ENCODE measurements at regions not wholly inside any gene's neighbourhood (a gene's known extent, or its start where the extent isn't known, plus 50 kb on each side); places are given as distances from the start of the nearest gene placed in this dataset.

DNA sequence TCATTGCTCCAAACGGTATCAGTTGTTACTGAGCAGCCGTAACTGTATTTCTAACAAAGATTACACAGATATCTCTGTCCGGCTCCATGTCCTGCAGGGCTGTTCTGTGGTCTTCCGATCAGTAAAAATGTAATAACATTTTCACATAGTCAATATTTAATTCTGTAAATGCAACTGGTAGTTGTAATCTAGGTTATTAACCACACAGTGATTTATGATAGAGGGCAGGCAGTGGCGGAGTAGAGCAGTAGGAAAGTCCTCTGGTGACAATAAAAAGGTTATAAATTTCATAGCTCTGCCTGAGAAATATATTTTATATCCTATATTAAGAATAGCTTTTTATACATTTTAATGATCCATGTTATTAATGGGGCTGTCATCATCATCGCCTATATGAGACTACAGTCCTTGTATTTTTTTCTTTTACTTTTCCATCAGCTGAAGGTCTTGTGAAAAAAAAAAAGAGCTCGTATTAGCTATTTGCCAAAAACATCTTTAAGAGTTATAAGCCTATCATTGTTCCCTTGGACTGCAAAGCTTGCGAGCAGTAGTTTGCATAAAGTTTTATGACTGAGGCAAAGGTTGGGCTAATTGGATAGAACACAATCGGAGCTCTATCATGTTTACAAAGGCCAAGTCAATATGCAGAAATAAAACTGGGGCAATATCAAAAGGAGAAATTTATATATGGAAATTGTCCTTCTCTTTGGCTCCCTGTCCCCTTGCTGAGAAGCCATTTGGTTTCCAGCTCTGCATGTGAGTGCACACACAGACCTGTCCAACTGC, 648.0 kb downstream of the IRX1 start:
- no peak for DNase-seq

DNA sequence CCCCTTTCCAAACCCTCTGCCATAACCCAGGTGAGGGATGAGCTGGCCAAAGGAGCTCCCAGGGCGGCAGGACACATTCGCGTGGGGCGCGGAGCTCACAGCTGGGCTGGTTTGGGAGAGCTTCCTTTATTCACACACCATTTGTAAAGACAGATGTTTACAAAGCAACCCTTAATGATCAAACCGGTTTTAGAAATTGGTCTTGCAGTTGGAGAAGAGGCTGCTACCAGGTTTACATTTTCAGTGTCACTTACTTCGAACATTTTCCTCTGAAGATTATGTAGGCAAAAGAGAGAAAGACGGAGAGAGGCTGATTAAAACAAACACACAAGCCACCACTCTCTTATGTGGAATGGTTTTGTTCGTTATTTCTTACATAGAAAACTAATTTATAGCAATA, 648.7 kb downstream of the IRX1 start:
- no peak for DNase-seq

DNA sequence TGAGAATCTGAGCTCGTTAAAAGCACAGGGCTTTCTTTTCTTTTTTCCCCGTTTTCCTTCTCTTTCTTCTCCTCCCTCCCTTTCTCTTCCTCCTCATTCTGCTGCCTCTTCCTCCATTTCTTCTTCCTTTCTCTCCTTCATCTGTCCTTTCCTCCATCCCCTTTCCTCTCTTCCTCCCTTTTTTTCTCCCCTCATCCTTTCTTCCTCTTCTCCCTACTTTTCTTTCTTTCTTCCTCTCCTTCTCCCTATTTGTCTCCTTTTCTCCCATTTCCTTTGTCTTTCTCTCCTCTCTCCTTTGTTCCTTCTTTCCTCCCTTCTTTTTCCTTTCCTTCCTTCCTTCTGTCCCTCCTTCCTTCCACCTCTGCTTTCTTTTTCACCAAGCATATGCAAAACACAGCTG, 649.4 kb downstream of the IRX1 start:
- DNase-seq: no peak

DNA sequence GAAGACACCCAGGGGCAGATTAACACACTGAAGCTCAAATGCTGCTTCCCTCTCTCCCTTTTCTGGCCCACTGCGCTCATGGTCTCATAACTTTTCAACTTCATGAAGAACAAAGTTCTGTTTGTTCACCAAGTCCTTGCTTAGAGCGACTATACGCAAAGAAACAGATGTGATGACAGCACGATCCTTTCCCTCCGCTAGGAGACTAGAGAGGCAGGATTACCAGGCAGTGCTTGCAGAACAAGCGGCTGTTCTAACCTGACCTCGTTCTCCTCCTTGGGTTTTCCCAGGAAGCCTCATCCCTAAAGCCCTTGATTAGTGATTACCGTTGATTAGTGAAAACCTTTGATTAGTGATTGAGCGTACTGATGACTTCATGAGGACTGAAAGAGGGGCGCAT, 649.9 kb downstream of the IRX1 start:
- DNase-seq: no peak

DNA sequence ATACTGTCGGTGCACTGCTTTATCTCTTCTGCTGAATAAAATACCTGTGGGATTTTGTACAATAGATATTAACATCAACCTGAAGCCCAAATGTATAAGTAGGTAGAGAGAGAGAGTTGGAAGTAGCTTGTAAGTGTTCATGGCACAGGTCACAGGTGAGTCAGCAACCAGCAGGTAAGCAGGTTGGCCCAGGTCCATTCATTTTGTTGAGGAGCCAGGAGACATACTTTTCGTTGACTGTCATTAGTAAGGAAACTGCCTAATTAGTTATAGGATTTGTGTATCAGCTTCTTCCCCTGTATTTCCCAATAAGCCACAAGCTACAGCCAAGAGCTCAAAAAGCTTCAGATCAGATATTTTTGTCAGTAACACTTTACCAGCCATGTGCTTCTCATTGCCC, 650.8 kb downstream of the IRX1 start:
- DNase-seq: no peak

DNA sequence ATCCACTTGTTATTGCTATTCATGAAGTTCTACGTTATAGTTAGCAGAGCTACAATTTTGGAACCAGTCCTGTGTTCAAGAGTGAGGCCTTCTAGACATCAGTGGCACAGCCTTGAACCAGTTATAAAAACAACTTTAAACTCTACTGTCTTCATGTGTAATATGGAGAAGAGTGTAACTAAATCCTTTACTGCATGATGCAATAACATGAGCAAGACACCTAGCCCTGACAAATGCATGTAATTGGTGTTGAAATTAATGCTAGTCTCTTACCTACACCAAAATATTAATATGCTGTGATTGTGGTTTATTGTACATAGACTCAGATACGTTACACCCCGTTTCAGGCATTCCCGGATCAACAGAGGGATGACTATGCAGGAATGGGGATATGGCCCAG, 654.6 kb downstream of the IRX1 start:
- no peak for DNase-seq

DNA sequence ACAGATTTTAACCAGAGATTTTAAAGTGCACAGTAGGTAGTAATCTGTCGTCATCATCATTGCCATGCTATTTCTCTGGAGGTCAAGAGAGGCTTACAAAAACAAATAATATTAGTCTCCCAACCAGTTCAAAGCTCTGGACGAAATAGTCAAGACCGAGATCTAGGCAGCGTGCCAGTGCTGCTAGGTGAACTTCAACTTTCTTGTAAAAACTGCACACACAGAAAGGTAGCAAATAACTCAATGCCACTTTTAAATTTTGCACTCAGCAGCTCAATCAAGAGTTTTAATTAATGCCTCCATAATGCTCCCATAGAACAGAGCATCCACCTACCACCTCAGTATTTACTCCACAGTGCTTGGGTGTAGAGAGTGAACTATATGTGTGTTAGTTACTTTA, 656.8 kb downstream of the IRX1 start:
- no peak for DNase-seq

DNA sequence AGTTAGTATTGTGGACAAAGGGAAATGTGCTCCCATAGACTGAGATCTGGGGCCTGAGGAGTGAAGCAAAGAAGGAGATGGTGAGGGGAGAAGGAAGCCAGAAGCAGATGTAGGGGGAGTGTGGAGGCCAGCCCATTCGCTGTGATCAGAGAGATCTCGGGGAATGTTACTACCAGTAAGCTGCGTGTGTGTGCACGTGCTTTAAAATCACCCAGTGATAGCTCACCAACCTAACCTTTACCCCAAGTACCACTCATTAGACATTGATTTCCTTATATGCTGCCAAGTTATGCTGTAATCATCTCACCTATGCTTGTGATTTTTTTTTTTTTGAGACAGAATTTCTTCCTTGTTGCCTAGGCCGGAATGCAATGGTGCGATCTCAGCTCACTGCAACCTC, 659.1 kb downstream of the IRX1 start:
- DNase-seq: no peak

DNA sequence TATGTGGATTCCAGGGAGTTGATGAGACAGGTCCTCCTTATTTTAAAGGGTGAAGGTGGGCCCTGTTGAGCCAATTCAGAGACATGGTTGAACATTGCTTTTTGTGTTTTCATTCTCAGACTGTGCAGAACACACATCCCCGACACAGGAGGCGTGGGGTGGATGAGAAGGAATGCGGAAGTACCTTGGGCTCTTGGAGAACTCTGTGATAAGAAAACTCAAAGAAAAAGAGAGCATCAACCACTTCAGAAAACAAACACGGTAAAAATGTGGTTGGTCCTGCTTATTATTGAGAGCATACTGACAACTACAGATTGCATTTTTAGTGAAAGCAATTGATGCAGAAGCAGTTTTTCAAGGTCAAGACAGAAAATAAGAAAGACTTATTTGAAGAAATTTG, 659.8 kb downstream of the IRX1 start:
- DNase-seq: no peak

DNA sequence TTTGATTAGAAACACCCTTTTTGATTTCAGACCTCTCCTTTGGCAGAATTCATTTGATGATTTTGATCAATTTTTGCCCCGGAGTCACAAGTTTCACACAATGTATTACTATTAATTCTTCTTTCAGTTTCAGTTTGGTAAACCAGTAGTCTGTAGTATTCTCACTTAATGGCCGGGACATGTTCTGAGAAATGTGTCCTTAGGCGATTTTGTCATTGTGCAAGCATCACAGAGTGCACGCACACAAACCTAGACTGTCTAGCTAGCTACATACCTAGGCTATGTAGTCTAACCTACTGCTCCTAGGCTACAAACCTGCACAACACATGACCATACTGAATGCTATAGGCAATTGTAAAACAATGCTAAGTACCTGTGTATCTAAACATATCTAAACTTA, 662.5 kb downstream of the IRX1 start:
- no peak for DNase-seq

DNA sequence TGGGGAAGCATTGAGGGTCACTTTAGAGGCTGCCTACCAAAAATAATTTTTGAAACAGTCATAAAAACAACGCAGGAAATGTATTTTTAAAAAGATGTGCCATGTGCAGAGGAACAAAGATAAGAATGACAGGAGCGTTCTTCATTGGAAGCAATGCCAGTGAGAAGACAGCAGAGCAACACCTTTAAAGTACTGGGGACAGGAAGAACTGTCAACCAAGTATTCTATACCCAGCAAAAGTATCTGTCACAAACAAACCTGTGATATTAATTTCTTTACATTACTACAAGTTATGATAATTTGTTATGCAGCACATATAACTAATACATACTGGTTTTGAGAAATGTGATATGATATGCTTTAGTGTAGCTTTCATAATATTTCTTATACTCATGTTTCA, 675.6 kb downstream of the IRX1 start:
- no peak for DNase-seq

DNA sequence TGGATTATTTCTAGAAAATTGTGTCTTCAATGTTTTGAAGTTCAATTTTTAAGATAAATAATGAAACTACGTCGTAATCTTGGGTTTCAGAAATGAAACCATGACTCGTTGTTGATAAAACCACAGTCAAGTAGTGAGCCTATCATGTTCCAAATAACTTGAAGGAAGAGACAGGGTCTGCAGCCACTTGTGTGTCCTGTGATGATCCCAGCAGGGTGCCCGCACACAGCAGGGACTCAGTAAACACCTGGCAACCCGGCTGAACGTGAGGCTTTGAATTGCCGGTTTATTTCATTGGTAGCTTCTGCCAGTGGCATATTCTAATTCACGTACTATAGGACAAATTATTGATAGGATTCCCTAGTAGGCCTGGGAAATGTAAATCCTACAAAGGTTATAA, 679.6 kb downstream of the IRX1 start:
- no peak for DNase-seq

DNA sequence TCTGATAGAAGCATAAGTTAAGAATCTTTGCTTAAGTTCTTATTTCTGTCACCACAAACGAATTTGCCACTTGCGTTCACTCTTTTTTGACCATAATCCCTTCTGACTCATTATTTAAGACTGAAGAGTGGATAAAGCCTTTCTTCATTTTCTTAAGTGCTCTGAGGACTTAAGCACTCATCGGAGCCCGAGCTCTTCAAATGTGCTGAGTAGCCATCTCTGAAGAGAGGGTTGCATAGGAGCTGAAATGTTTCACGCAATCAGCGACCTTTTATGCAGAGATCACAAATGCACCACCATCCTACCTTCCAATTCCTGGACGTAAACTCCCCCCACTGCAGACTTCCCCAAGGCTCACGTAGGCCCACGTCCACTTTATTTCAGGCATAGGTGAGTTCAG, 699.2 kb downstream of the IRX1 start:
- DNase-seq: no peak

DNA sequence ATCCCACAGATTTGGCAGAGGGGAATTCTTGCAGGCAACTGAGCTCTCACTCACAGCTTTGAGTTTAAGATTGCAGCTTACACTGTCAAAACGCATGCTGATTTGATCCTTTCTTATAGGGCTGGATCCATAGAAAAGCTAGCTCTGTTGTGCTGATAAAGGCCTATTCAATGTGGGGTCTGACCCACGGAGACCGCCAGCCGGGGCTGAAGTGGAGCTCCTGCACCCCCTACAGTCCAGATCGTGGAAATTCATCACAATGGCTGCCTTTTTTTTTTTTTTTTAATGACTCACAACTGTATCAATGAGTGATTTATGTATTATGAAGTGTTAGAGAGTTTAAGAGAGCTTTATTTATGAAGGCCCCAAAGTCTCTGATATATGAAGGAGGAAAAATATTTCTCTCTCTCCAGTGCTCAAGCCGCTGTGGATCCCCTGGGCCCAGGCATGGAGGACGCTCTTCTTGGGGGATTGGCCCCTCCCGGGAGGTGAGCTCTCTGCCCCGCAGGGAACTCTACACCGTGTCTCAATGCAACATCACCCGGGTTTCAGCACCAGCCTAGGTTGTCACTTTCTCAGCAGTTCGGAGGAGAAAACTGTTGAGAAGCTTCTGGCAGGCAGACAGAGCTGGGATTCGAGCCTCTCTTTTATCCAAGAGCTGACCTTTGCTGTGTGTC, 700.2 kb downstream of the IRX1 start:
- no peak for DNase-seq

DNA sequence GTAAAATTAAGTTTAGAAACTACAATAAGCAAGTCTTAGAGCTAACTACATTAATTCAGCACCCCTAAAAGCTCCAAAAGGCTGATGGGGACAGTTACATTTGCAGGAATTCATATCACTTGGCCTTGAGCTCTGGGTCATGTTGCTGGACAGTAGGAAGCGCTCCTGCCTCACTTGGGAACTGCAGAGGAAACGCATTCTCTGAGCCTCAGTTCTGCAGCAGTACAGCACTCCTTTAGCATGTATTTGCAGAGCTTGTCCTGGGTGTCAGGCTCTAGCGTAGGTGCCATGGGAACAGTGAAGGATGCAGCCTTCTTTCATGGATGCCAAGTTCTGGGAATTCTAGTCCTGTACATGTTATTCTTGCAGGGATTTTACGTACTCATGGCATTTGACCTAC, 710.4 kb downstream of the IRX1 start:
- DNase-seq: no peak

DNA sequence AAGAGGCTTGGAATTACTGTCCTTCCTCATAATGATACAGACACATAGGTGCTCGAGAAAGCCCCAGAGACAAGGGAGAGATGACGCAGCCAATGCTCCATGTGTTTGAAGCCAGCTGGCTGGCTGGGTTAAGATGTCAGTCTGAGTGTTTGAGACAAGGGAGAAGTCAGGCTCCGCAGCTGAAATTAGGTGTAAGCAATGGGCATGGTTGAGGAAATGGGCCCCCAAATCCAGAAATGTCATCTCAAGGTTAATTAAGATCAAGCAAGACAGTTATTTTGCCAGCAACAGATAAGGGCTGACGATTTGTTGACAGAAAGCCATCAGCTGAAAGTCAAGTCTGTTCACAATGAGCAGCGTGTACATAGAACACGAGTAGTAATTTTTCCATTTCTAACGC, 713.4 kb downstream of the IRX1 start:
- DNase-seq: no peak

DNA sequence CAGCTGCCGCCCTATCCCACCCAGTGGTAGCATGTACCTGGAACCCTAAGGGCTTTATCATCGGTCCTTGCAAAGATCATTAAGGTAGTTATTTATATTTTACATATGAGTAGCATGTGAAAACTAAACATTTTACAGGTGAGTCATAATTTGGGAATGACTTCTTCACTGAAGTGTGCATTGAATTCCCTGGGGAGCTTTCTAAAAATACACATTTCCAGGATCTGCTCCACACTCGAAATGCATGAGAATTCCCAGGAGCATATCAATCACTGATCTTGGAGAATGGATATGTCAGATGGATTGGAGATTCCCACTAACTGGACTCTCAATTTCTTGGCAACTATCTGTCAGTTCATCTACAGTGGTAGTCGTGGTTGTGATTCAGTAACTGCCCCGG, 717.5 kb downstream of the IRX1 start:
- no peak for DNase-seq

DNA sequence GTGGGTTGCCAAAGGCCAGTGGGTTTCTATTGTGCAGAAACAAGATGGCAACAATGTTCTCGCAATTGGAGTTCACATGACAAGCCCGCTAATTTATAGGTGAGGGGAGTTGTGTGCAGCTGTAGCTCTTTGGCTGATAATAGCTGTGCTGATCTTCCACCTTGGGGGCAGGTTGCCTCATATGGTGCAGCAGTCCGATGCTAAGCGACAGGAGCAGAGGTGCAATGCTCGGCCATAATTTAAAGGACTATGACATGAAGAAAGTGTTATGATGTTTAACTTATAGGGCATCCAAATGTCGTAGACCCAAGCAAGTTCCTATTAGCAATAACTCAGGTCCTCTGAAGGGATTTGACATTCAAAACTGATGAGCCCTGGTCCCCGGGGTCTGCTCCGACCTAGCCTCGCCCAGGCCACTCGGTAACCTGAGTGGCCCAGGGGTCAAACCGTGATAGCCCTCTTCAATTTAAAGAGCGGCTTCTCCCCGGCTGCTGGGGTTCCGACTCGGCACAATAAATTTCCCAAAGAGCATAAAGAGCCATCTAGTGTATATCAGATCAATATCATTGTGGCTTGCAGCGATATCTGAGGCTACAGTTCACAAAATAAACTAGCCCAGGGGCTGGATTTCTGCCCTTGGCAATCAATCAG, 724.0 kb downstream of the IRX1 start:
- DNase-seq: no peak

DNA sequence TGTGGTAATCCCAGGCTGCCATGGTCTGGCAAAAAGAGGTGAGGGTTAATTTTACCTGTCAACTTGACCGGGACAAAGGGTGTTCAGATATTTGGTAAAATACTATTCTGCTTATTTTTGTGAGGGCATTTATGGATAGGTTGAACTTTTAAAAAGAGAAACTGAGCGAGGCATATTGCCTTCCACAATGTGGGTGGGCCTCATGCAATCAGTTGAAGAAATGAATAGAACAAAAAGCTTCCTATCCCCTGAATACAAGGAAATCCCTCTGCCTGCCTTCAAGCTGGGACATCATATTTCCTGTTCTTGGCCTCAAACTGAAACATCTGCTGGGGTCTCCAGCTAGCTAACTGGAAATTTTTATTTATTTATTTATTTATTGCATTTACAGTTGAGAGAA, 734.7 kb downstream of the IRX1 start:
- DNase-seq: no peak

DNA sequence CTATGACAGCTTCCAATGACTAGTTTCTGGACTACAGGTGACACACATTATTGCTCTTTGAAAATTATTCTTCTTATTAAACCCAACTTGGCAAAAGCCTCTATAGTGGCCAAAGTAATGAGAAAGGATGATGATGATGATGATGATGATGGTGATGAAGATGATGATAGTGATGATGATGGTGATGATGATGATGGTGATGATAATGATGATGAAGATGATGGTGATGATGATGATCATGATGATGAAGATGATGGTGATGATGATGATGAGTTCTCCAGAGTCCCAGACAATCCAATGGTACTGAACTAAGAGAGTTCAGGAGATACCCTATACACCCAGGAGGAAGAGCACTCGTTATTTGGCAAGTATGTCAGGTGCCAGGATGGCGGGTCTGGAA, 739.4 kb downstream of the IRX1 start:
- no peak for DNase-seq

DNA sequence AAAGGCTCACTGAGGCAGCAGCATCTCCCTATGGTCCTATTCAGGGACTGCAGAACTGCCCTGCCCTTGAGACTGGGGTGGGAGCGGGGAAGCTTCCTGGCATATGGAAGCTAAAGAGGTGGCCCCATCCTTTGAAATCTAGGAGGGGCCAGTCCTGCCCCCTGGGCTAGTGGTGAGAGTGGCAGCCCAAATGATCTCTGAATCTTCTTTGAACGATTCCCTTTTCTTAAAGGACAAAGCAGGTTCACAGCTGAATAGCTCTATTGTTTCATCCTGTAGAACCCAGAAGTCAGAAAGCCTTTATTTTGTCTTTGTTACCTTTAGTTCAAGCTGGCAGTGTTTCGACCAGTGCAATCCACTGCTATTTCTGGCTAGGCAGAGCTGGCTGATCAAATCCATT, 741.9 kb downstream of the IRX1 start:
- DNase-seq: no peak

DNA sequence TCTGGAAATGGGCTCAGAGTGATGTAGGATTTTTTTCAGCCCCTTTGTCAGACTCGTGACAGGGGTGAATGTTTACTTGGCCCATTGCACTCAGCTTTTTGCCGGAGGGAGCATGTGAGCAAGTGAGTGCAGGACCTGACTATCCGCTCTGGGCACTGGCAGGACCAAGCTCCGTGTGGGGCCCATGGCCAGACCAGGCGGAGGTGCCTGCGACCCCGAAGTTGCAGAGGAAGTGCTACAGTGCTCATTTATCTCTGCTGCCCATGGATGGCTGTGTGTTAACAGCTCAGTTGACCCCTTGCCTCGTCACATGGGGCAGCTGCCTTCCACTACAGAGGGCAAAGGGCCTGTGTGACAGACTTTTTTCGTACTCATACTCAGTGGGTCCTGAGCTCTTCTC, 744.3 kb downstream of the IRX1 start:
- no peak for DNase-seq

DNA sequence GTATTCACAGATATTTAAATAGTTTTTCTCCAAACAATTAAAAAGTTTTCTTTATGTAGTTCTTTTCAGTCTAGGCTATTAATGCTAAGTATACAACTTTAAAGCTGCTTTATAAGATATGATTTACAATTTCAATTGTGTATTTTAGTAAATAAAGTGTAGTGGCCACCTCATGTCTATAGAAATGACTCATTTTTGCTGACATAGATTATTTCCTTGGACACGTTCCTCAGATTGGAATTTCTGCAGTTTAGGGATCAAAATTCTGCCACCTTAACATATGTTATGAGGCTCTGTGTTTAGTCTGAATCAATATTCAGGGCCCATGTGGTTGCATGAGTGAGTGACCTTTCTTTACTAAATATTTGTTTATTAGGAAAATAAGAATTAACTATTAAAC, 750.2 kb downstream of the IRX1 start:
- no peak for DNase-seq

DNA sequence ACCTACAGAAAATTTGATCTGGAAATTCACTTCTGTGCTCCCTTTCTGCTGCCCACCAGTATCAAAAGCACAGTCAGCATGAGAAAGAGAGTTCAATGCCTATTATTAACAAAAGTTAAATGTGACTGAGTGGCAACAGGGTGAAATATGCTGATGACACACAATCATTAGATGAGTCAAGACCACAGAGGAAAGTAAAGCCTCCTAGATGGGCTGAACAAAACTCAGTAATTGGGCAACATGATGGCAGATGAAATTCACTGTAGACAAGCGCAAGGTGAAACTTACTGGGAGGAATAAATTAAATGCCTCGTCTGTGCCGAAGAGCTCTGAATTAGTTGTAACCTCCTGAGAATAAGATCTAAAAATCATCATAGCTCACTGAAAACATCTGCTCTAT, 752.8 kb downstream of the IRX1 start:
- DNase-seq: no peak

DNA sequence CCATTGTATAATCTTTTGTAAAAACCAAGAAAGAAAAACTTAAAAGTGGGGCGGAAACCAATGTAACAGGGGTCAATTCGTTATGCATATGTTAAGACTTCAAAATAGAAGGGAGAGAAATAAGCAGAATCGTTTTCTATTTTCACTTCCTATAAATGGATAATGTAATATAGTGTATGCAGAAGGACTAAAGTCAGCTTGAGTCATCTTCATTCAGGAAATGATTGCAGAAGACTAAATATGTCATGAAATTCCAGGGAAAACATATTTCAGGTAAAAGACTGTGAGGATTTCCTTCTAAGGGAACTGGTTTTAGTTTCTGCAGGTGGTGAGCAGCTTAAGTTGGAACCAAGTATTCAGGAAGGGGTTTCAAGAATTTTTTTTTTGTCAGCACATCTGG, 753.3 kb downstream of the IRX1 start:
- no peak for DNase-seq
